ENCODE measurements at regions not wholly inside any gene's neighbourhood (a gene's known extent, or its start where the extent isn't known, plus 50 kb on each side); places are given as distances from the start of the nearest gene placed in this dataset.

DNA sequence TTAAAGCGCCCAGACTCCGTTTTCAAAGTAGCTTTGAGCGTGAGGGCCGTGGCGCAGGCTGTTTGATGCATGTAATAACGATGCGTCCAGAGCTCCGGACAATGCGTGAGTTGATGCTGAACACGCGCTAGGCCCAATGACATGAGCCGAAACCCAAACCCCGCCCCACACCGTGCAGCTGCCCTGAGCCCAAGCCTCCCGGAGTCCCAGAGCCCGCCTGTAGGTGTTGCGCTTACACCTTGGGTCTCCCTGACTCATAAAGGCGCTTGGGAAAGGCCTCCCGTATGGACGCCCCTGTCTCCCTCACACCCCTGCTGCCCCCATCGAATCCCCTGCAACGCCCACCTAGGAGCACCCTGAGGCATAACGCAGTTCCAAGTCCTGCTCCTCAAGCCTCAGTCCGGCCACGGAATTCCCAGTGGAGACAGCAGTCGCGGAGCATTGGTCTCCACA, 87.6 kb downstream of the ERMARD start:
- FAIRE-seq (no peak), DNase-seq (ENCODE audit: low read depth, low spot score) (no peak)
- Histone ChIP-seq H3K4me1 (ENCODE audit: control insufficient read depth, extremely low read depth, insufficient read depth, low read length) (no peaks in the 10 kb centered on the region), H3K4me2 (ENCODE audit: insufficient read depth, low read length) (no peak overlapping the region), H3K4me3 (replicated peaks in 1 of 3; ENCODE audit: insufficient read depth in 1 of 3, low read depth in 1 of 3, low read length in 3 of 3) (no peak overlapping the region), H3K9me1 (replicated peaks; ENCODE audit: control insufficient read depth, extremely low read depth, insufficient read depth, low read length) (no peaks in the 10 kb centered on the region), H3K79me2 (ENCODE audit: control insufficient read depth, insufficient read depth, low read length) (no peaks in the 10 kb centered on the region), H3K9me3 (replicated peaks; ENCODE audit: control insufficient read depth, insufficient read depth, low read length) (no peaks in the 10 kb centered on the region), H2AFZ (ENCODE audit: low read depth, low read length) (no peak overlapping the region), H3K27me3 (ENCODE audit: control insufficient read depth in 2 of 2, insufficient read depth in 2 of 2, low read length in 2 of 2) (peaks cover 5 to 6% of the 10 kb centered on the region in 2 experiments), H3K9ac (replicated peaks; ENCODE audit: extremely low read depth, insufficient read depth, low read length) (no peak overlapping the region), H3K36me3 (ENCODE audit: control insufficient read depth in 2 of 2, extremely low read depth in 1 of 2, insufficient read depth in 2 of 2, low read length in 2 of 2) (no peaks in the 10 kb centered on the region), H3K27ac (ENCODE audit: insufficient read depth, low read depth, low read length) (no peak overlapping the region), H4K20me1 (replicated peaks; ENCODE audit: control insufficient read depth, extremely low read depth, insufficient read depth, low read length) (no peaks in the 10 kb centered on the region)
- ChIA-PET CTCF (no interaction called here), POLR2A (no interaction called here)
- TF ChIP-seq POLR2A (IDR thresholded peaks at IDR 0.05; ENCODE audit: low read depth, low read length) (no peak), MYC (IDR thresholded peaks at IDR 0.05; ENCODE audit: low read depth, low read length) (no peak), POLR2AphosphoS5 (IDR thresholded peaks at IDR 0.05; ENCODE audit: insufficient read depth, low read depth, low read length) (no peak), FOS (IDR thresholded peaks at IDR 0.05; ENCODE audit: borderline replicate concordance, insufficient read depth, low read length) (no peak), GATA2 (IDR thresholded peaks at IDR 0.05; ENCODE audit: insufficient read depth, insufficient read length, low read depth, low read length) (no peak), JUN (IDR thresholded peaks at IDR 0.05; ENCODE audit: borderline replicate concordance, insufficient read depth, insufficient read length, low read depth) (no peak), EZH2 (IDR thresholded peaks at IDR 0.05; ENCODE audit: borderline replicate concordance, low read depth, low read length, severe bottlenecking) (no peak)
- TF ChIP-seq, protein P1, sequence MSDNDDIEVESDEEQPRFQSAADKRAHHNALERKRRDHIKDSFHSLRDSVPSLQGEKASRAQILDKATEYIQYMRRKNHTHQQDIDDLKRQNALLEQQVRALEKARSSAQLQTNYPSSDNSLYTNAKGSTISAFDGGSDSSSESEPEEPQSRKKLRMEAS (IDR thresholded peaks at IDR 0.05; ENCODE audit: insufficient read depth, insufficient read length): no peak
- TF ChIP-seq, protein P2, sequence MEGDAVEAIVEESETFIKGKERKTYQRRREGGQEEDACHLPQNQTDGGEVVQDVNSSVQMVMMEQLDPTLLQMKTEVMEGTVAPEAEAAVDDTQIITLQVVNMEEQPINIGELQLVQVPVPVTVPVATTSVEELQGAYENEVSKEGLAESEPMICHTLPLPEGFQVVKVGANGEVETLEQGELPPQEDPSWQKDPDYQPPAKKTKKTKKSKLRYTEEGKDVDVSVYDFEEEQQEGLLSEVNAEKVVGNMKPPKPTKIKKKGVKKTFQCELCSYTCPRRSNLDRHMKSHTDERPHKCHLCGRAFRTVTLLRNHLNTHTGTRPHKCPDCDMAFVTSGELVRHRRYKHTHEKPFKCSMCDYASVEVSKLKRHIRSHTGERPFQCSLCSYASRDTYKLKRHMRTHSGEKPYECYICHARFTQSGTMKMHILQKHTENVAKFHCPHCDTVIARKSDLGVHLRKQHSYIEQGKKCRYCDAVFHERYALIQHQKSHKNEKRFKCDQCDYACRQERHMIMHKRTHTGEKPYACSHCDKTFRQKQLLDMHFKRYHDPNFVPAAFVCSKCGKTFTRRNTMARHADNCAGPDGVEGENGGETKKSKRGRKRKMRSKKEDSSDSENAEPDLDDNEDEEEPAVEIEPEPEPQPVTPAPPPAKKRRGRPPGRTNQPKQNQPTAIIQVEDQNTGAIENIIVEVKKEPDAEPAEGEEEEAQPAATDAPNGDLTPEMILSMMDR (IDR thresholded peaks at IDR 0.05; ENCODE audit: extremely low read depth in 1 of 2, insufficient read depth in 1 of 2, low read depth in 1 of 2, low read length in 2 of 2): no peak
- BruUV-seq (replicated peaks): no TSS peak
- intact Hi-C loops (cut with micrococcal nuclease): loop anchor here (10.0 kb wide), 1 partner anchor 266 kb away; no protein-coding TSS in a partner anchor
- dilution Hi-C loops (cut with MboI; ENCODE audit: extremely low pct_ligation_motif_present, low sequenced_read_pairs): no loop called here
